GM19463 (cell line): ENCODE measurements at regions not wholly inside any gene's neighbourhood (a gene's known extent, or its start where the extent isn't known, plus 50 kb on each side); places are given as distances from the start of the nearest gene placed in this dataset.
"Not testable (repeated sequence)": the region's sequence is repeated elsewhere in the genome, so short reads cannot be mapped to it uniquely, and the experiment has no call there.

Experiments
- ATAC-seq: cut with Tn5 transposase; IDR thresholded peaks from one replicate; pipeline ENCODE4 v1.9.1; 2021; ENCODE audit warnings: mild to moderate bottlenecking, moderate library complexity; ENCODE audit not compliant: unreplicated experiment

DNA sequence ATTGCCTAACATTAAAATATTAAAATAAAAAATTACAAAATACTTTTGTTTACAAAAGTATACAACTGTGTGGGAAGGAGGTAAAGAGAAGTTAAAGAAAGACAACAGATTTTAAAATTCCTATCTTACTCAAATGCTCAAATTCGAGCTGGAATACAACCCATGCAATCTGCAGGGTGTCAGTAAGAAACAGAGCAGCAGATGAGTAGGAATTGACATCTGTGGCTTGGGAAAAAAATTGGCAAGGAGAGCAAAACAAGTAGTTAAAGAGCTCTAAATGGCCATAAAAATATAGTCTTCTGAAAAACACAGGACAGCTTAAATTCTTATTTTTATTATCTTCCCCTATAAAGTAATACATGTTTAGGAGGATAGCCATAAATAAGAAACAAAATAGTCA is 1609.0 kb upstream of the AGA start:
- ATAC-seq, result no peak

DNA sequence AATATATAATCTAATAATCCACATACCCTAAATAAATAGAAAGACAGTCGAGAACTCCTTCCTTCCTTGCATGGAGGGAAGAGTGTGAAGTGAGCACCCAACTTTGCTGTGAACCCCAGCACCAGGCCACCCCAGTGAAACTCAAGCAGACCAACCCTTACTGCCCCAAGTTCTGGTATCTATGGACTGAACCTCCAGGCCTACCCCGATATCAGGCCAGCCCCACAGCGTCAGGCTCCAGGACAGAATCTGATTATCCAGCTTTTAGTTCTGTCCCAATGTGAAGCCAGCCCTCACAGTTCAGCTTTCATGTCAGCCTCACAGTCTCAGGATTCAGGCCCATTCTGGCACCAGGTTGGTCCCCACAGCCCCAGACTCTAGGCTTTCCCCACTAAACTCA is 1617.2 kb upstream of the AGA start:
- ATAC-seq, result no peak

DNA sequence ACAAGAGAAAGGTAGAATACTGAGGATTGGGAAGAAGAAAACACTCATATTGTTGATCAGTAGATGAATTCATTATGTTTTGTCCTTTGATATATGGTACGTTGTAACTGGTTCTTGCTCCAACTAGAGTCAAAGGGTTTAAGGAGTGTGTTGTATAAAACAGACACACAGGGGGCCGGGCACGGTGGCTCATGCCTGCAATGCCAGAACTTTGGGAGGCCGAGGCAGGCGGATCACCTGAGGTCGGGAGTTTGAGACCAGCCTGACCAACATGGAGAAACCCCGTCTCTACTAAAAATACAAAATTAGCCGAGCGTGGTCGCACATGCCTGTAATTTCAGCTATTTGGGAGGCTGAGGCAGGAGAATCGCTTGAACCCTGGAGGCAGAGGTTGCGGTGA is 1624.0 kb upstream of the AGA start:
- ATAC-seq, result not testable (repeated sequence)

DNA sequence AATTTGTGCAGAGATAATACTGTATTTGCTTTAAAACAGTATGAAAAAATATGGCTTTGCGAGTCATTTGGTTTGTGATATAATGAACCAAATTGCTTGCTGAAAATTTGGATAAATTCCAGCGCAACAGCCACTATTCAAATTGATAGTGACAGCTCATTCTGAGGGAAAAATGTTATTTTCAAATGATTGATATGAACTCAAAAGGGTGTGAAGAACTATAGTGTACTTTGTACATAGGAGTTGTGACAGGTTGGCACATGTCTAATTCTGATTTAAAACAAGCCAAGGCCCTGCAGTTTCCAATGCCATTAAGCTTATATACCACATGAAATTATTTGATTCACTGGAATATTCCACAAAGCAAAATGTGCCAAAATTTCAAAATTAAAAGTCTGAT is 1628.9 kb upstream of the AGA start:
- ATAC-seq, result no peak

DNA sequence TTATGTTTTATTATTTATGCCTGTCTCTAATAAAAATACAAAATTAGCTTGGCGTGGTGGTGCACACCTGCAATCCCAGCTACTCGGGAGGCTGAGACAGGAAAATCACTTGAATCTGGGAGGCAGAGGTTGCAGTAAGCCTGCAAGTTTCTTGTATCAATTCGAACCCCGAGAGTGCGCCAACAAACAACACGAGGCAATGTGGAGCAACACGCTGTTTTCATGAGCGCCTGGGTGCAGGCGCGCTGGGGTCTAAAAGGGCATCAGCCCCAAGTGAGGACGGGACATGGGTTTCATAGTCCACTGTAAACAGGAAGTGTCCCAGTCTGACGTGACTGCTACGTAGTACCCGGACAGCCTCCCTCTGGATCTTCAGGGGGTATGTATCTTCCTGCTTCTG is 1634.6 kb upstream of the AGA start:
- ATAC-seq, result no peak

DNA sequence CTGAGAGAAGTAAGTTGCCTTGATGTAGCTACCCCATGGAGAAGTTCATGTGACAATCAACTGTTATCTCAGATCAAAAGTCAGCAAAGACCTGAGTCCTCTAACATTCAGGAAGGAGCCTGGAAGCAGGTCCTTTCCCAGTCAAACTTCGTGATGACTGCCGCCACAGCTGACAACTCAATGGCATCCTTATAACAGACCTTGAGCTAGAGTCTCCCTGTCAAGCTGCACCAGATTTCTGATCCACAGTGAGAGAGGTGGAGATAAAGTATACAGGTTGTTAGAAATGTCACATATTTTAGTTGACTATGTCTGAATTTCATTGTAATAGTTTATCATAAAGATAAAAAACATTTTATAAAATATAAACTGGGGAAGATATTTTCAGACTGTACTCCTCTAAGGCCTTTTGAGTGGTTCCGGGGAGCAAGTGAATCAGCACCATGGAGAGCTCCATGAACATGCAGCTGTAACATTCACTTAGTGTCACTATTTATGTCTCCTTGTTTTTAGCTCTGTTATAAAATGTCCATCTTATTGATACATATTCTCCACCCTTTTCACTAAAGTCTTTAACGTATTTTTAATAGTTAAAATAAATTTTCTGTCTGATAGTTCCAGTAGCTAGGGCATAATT is 1653.5 kb upstream of the AGA start:
- no peak for ATAC-seq

DNA sequence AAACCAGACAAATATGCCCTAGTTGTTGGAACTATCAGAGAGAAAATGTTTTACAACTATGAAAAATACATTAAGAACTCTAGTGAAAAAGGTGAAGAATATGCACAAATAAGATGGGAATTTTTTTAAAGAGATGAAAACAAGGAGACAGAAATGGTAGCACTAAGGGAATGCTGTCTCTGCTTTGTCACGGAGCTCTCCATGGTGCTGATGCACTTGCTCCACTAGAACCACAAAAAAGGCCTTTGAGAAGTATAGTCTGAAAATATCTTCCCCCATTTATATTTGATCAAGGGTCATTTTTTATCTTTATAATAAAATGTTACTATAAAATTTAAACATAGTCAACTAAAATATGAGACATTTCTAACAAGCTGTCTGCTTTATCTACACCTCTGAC is 1655.5 kb upstream of the AGA start:
- no peak for ATAC-seq

DNA sequence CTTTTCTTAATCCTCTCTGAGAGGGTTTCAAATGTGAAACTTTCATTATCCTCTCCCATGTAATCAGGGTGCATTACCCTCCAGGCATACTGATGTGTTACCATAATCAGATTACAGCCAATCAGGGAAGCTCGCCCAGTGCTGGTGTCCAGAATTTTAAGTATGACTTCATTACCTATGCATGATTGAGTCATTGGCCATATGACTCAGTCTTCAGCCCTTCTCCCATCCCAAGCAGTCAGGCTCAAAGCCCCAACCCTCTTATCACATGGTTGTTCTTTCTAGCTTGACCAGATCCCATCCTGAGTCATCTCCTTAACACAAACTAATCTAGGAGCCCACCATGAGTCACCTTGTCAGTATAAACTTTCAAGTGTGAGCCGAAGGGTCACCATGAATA is 1668.1 kb upstream of the AGA start:
- no peak for ATAC-seq

DNA sequence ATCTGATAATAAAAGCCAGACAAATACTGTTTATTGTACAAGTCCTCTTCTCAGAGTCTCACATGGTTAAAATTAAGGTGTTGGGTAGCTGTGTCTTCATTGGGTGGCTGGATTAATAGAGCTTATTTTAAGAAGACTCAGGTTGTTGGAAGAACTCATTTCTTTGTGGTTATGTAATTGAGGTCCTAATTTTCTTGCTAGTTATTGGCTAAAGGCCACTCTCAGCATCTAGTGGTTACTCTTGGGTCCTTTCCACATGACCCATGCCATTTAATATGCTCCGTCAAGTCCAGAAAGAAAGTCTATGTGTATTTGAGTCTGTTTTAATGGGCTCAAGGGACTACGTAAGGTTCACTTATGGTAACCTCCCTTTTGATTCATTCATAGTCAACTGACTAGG is 1668.6 kb upstream of the AGA start:
- no peak for ATAC-seq

DNA sequence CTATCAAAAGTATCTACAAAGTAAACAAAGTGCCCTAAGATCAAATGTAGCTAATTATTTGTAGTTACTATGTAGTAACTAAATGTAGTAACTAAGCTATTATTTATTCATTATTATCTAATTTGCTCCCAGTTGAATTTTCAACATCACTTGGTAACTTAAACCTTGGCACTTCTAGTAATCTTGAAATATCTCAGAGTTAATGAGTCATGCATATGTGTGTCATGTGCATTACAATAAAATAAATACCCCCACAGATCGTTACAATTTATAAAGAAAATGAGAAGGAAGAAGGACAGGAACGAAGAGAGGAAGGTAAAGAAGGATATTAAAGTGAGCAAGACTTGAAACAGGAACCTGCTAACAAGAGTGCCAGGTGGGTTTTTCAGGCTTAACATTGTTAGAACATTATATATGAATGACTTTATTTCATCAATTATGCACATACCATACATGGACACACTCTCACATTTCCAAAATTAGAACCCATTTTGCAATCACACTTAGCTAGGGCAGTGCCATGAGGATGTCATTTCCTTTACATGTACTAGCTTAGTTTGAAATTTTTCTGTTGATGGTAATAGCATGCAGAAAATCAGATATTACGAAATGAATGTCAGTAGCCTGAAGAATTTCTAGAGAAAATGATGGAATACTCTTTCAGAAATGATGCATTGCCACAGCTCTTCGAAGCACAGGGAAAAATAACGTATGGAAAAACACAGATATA is 1670.4 kb upstream of the AGA start:
- ATAC-seq, result no peak

DNA sequence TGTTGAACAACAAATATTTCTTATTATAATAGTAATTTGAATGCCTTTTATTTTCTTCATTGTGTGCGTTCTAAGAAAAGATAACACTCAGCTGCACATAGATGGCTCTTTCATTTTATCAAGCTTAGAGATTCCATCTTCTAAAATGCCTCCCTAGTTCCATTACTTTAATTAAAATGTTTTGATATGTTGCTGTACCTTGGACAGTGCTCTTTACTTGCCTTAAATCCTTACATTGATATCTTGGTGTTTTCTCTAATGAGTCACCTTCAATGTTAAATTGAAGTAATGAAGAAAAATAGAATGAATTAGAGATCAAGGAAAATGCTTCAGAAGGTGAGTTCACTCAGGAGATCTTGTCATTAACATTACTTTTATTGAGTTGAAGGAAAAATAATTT is 1672.4 kb upstream of the AGA start:
- ATAC-seq, result no peak

DNA sequence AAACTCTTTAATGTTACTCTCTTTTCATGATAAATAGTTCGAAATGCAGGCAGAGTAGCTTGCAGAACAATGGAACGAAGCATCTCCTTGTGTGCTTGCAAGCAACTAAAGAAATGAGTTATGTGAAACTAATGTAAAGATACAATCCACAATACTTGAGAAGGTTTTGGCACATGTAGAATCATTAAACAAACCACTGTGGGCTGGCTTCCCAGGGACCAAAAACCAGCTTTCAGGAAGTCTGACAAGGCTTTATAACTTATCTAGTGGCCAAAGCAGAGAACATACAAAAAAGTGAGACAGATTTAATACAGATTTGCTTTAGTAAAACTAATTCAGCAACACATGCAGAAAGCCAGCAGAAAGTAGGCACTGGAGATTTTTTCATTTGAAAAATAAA is 1673.8 kb upstream of the AGA start:
- no peak for ATAC-seq

DNA sequence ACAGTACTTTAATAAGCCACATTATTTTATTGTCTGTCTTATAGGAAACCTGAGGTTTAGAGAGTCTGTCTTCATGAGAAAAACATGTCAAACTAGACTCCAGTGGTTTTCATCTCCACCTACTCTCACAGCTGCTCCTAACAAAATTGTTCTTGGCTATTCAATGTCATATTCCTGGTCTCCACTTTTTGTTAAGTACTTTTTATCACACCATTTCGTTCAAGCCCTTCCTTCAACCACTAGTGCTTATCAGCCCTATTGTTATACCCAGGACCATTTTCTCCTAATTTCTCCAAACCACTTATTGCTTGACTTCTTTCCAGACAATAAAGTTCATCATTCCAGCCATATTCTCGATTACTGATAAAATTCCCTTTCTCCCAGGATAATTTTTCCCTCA is 1674.3 kb upstream of the AGA start:
- ATAC-seq, result no peak

DNA sequence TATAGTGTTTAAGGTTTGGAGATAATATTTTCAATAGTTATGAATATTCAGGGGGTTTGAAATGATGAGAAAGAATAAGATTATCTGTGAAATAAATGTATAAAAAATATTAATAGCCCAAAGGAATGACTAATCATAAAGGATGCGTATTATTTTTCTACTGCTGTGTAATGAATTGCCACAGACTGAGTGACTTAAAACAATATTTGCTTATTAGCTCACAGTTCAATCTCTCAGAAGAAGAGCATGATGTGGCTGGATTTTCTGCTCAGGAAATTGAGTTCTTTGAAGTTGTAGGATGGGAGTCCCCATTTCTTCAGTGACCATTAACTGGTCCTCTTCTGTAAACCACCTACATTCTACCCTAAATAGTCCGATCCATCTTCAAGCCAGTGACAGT is 1680.8 kb upstream of the AGA start:
- no peak for ATAC-seq

DNA sequence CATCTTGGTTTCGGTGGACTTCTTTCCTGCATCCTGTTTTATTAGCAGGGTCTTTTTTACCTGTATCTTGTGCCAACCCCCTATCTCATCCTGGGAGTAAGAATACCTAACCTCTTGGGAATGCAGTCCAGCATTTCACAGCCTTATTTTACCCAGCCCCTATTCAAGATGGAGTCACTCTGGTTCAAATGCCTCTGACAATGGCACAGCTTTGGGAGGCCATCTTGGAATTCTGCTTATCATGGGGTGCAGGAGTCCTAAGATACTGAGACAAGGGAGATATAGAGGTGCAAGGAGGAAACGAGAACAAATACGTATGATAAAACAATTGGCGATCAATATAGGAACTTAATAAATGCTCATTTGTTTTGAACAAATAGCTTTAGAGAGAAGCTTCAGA is 1682.2 kb upstream of the AGA start:
- ATAC-seq, result no peak

DNA sequence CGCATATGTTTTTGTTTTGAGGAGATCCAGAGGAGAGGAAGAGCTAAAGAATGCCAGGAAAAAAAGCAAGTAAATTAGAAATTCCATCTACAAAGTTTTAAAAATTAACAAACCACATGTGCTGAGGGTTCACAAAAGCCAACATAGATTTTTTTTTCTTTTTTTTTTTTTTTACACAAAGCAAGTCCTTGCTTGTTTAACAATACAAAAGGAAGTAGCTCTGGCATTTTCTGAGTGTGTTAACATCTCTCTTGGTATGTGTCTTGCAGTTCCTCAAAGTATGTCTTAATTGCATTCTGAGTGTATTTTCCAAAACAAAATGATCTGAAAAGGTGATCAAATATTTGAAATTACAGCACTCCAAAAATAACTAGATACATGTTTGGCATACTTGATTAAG is 1682.7 kb upstream of the AGA start:
- no peak for ATAC-seq

DNA sequence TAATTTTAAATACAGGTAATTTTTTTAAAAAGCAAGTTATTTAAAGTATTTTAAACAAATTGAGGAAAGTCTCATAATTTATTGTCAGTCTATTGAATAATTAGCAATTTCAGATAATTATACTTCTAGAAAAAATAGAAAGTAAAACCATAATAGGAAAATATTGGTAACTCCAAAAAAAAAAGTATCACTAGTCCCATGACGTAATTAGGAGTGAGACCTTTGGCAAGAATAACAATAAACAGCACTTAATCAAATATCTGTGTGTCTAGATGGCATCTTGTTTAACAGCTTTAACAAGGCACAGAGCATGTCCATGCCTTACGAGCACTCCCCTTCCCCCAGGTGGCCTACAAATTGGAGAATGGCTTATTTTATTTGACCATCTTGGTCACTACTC is 1683.6 kb upstream of the AGA start:
- ATAC-seq, result no peak

DNA sequence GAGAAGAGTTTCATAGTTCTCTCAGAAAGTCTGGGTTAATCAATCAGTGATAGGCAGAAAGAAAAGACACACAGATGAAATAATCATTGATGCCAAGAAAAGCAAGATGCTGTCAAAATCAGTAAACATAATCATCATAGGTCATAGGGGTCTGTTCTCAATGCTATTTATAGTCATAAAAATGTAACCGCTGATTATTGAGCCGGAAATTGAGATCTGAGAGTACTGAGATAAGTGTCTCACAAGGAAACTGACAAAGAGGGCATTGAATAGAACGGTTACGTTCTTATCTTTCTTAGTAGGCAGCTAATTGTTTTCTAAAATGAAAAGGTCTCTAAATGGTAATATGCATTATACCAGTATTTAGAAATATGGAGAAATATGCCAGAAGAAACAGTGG is 1686.1 kb upstream of the AGA start:
- ATAC-seq, result no peak

DNA sequence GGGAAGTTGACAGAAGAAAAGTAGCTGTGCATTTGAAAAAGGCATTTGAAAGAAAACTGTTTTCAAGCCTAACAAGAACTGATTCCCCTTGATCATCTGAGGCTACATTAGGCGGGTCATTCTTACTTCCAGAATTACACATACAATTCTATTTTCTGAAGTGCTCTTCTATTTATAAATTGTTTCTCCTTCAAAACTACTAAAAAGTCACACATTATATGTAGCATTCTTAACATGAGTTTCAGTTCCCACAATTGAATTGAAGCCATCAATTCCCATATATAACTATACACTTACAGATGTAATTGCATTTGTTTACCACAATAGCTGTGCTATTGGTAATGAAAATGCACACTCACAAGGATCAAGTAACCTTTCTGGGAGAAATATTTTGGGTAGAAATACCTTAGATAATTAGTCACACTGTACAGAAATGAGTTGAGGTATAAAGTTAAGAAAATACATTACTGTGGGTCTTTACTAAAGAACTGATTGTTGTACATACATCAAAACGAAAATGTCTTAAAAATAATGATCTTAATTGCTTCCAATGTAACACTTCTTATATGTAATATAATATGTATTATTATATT is 1688.0 kb upstream of the AGA start:
- ATAC-seq, result no peak

DNA sequence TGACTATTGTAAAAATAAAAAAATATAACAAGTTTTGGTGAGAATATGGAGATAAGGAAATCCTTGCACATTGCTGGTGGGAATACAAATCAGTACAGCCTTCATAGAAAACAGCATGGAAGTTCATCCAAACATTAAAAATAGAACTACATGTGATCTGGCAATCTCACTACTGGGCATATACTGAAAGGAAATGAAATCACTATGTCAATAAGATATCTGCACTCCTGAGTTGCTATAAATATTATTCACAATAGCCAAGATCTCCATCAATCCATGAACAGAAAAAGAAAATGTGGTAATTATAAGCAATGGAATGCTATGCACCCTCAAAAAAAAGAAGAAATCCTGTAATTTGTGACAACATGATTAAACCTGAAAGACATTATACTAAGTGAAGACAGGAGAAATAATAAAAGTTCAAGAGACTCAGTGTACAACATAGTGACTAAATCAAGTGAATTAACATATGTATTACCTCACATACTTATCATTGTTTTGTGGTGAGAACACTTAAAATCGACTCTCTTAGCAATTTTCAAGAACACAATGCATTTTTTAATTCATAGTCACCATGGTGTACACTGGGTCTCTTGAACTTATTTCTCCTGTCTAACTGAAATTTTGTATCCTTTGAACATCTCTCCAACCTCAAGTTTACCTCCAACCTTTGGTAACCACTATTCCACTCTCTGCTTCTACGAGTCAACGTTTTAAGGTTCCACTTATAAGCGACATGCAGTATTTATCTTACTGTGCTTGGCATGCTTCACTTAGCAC is 1703.7 kb upstream of the AGA start:
- no peak for ATAC-seq

DNA sequence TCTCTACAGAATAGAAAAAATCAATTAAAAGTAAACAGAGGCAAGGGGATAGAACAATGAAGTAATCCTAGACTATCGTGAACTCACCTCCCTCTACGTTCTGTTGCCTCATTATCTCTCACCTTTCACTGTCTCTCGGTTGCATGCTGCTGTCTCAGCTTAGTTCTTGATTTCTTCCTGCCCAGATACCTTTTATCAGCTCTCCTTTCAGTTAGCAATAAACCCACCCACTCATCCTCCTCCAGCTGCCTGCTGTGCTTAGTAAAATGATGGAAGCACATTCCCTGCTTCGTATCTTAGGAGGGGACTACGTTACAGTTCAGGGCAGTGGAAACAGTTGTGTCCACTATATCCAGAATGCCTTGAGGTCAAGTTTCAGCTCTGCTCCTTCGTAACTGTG is 1709.5 kb upstream of the AGA start:
- no peak for ATAC-seq

DNA sequence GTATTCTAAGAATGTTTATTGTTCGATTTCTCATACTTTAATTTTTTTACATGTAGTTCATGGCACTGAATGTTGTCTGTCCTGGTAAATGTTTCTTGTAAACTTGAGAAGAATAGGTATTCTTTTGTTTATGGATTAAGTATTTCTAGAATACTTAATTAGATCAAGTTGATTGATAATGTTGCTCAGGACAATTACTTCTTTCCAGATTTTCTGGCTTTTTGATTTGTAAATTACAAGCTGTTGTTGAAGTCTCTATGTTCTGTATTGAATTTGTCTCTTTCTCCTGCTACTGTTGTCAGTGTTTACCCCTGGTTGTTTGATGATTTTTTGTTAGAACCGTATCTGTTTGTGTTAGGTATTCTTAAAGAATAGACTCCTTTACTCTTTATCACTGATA is 1720.9 kb upstream of the AGA start:
- ATAC-seq, result no peak
